ENCODE measurements at regions not wholly inside any gene's neighbourhood (a gene's known extent, or its start where the extent isn't known, plus 50 kb on each side); places are given as distances from the start of the nearest gene placed in this dataset.

- Histone ChIP-seq H3K27ac (peak overlapping the region in 1 of 4 donors; percentile 30), H3K27me3 (no peaks in the 10 kb centered on the region), H3K4me3 (no peak overlapping the region), H3K36me3 (replicated peaks in 1 of 2; ENCODE audit: insufficient read depth in 1 of 2, low read depth in 2 of 2) (no peaks in the 10 kb centered on the region), H3K9me3 (no peaks in the 10 kb centered on the region), H3K4me1 (no peaks in the 10 kb centered on the region)
- intact Hi-C loops (cut with DNase I), result no loop called here
- 73 to 85% methylated on average over 20 to 21 of the region's 22 CpGs for WGBS, 2 donors
- peak; percentile 30 for ATAC-seq
- DNase-seq, result no peak
- no peak for TF ChIP-seq POLR2A (IDR thresholded peaks at IDR 0.05)
- TF ChIP-seq CTCF (IDR thresholded peaks at IDR 0.05), result no peak
These were observed 100.5 kb downstream of the ERMARD start for GRCh38 chr6:169851641-169852503.

GRCh38 chr6:169850746-169851145 lies 99.3 kb downstream of the ERMARD start:
- H3K27me3 ChIP-seq, result no peaks in the 10 kb centered on the region
- no peaks in the 10 kb centered on the region for H3K9me3 ChIP-seq
- DNase-seq (no peak), ATAC-seq (no peak)
- no peak overlapping the region for H3K27ac ChIP-seq
- no peak for TF ChIP-seq CTCF (IDR thresholded peaks at IDR 0.05)
- TF ChIP-seq POLR2A (IDR thresholded peaks at IDR 0.05), result no peak
- WGBS, 2 donors, result 85 to 86% methylated on average over 12 to 13 of the region's 13 CpGs
- intact Hi-C loops (cut with DNase I), result no loop called here
- H3K4me3 ChIP-seq, result no peak overlapping the region
- H3K36me3 ChIP-seq (replicated peaks in 1 of 2; ENCODE audit: insufficient read depth in 1 of 2, low read depth in 2 of 2), result no peaks in the 10 kb centered on the region
- H3K4me1 ChIP-seq, result no peaks in the 10 kb centered on the region

- TF ChIP-seq CTCF (IDR thresholded peaks at IDR 0.05) (no peak), POLR2A (IDR thresholded peaks at IDR 0.05) (no peak)
- WGBS, 2 donors, result 82 to 84% methylated on average over 10 of the region's 10 CpGs
- Histone ChIP-seq H3K9me3 (no peaks in the 10 kb centered on the region), H3K27ac (no peak overlapping the region), H3K4me3 (no peak overlapping the region), H3K27me3 (no peaks in the 10 kb centered on the region), H3K4me1 (no peaks in the 10 kb centered on the region), H3K36me3 (replicated peaks in 1 of 2; ENCODE audit: insufficient read depth in 1 of 2, low read depth in 2 of 2) (no peaks in the 10 kb centered on the region)
- intact Hi-C loops (cut with DNase I), result no loop called here
- no peak for DNase-seq
- ATAC-seq, result no peak
These were observed 98.7 kb downstream of the ERMARD start for GRCh38 chr6:169850154-169850553.

- DNase-seq (no peak), ATAC-seq (no peak)
- Histone ChIP-seq H3K27me3 (no peaks in the 10 kb centered on the region), H3K4me1 (no peaks in the 10 kb centered on the region), H3K4me3 (no peak overlapping the region), H3K36me3 (replicated peaks in 1 of 2; ENCODE audit: insufficient read depth in 1 of 2, low read depth in 2 of 2) (no peaks in the 10 kb centered on the region), H3K27ac (no peak overlapping the region), H3K9me3 (no peaks in the 10 kb centered on the region)
- intact Hi-C loops (cut with DNase I), result no loop called here
- 67 to 69% methylated on average over 14 of the region's 14 CpGs for WGBS, 2 donors
- TF ChIP-seq CTCF (IDR thresholded peaks at IDR 0.05) (no peak), POLR2A (IDR thresholded peaks at IDR 0.05) (no peak)
These were observed 98.0 kb downstream of the ERMARD start for GRCh38 chr6:169849396-169849795.

GRCh38 chr6:169848946-169849345 lies 97.5 kb downstream of the ERMARD start:
- no peak overlapping the region for H3K27ac ChIP-seq
- no peak overlapping the region for H3K4me3 ChIP-seq
- TF ChIP-seq CTCF (IDR thresholded peaks at IDR 0.05) (no peak), POLR2A (IDR thresholded peaks at IDR 0.05) (no peak)
- no peaks in the 10 kb centered on the region for H3K9me3 ChIP-seq
- ATAC-seq, result no peak
- WGBS, 2 donors, result 75 to 88% methylated on average over 13 of the region's 13 CpGs
- no peak for DNase-seq
- no peaks in the 10 kb centered on the region for H3K36me3 ChIP-seq (replicated peaks in 1 of 2; ENCODE audit: insufficient read depth in 1 of 2, low read depth in 2 of 2)
- H3K4me1 ChIP-seq, result no peaks in the 10 kb centered on the region
- H3K27me3 ChIP-seq, result no peaks in the 10 kb centered on the region
- intact Hi-C loops (cut with DNase I), result no loop called here

Measured in body of pancreas (tissue), 4 donors.